ENCODE measurements at regions not wholly inside any gene's neighbourhood (a gene's known extent, or its start where the extent isn't known, plus 50 kb on each side); places are given as distances from the start of the nearest gene placed in this dataset.

GRCh38 chr3:17882981-17883380 lies 140.6 kb upstream of the TBC1D5 start:
- TF ChIP-seq POLR2A (IDR thresholded peaks at IDR 0.05; ENCODE audit: extremely low read depth, insufficient read length) (no peak), CTCF (IDR thresholded peaks at IDR 0.05; ENCODE audit: low read depth, low read length) (no peak)

All from NB4 (cell line).